Transverse colon (tissue), 4 donors: ENCODE measurements at regions not wholly inside any gene's neighbourhood (a gene's known extent, or its start where the extent isn't known, plus 50 kb on each side); places are given as distances from the start of the nearest gene placed in this dataset.

Experiments used
- EP300 ChIP-seq: sonication (generic); formaldehyde crosslinking; IDR thresholded peaks from one replicate; pipeline ENCODE4 v1.6.1; 2017; ENCODE audit warnings: antibody characterized with exemption, low read depth
- POLR2A ChIP-seq: fragments of 450-650 bp; IDR thresholded peaks from one replicate; pipeline ENCODE4 v1.6.1; 2016; ENCODE audit warnings: antibody characterized with exemption, mild to moderate bottlenecking, moderate library complexity
- POLR2AphosphoS5 ChIP-seq, 3 donors: sonication (generic); formaldehyde crosslinking; IDR thresholded peaks; one replicate each; pipeline ENCODE4 v1.6.1; 2016; ENCODE audit warnings: antibody characterized with exemption in 3 of 3
- TF ChIP-seq, protein P1 (sequence below), 5 experiments: fragments of 200-600 bp in 3 of 5; fragments of 450-650 bp in 2 of 5; sonication (generic) in 3 of 5; IDR thresholded peaks; 1 replicate in 2 of 5; 2 replicates in 3 of 5; pipeline ENCODE4 v1.5.1; 2016 to 2017; ENCODE audit warnings: antibody characterized with exemption in 5 of 5, inconsistent platforms in 3 of 5, mild to moderate bottlenecking in 2 of 5, moderate library complexity in 1 of 5

DNA sequence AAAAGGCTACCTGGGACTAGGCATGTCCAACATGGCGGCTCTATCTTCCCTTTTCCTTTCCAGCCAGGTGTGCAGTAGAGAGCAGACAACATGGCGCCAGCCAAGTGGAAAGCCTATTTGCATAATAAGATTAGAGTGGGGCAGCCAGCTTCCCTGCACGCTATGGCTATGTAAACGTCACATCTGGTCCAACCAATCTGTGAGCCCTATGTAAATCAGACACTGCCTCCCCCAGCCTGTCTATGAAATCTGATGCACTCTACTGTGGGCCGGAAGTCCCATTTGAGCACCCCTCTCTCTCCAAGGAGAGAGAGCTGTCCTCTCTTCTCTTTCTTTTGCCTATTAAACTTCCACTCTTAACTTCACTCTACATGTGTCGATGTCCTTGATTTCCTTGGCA, 984.9 kb upstream of the AUTS2 start:
- no peak for TF ChIP-seq POLR2A
- TF ChIP-seq POLR2AphosphoS5 (IDR thresholded peaks at IDR 0.05): no peak
- TF ChIP-seq, protein P1, sequence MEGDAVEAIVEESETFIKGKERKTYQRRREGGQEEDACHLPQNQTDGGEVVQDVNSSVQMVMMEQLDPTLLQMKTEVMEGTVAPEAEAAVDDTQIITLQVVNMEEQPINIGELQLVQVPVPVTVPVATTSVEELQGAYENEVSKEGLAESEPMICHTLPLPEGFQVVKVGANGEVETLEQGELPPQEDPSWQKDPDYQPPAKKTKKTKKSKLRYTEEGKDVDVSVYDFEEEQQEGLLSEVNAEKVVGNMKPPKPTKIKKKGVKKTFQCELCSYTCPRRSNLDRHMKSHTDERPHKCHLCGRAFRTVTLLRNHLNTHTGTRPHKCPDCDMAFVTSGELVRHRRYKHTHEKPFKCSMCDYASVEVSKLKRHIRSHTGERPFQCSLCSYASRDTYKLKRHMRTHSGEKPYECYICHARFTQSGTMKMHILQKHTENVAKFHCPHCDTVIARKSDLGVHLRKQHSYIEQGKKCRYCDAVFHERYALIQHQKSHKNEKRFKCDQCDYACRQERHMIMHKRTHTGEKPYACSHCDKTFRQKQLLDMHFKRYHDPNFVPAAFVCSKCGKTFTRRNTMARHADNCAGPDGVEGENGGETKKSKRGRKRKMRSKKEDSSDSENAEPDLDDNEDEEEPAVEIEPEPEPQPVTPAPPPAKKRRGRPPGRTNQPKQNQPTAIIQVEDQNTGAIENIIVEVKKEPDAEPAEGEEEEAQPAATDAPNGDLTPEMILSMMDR (IDR thresholded peaks at IDR 0.05): no peak
- no peak for TF ChIP-seq EP300
